SK-N-MC (cell line): ENCODE measurements at regions not wholly inside any gene's neighbourhood (a gene's known extent, or its start where the extent isn't known, plus 50 kb on each side); places are given as distances from the start of the nearest gene placed in this dataset.

Source experiments
- EZH2 ChIP-seq: fragments of 200-600 bp; sonication (generic); IDR thresholded peaks from one replicate; pipeline ENCODE4 v1.6.1; 2017; ENCODE audit warnings: antibody characterized with exemption
- FOXP2 ChIP-seq: optimal IDR thresholded peaks from 2 replicates; pipeline ENCODE3; 2011; ENCODE audit warnings: mild to moderate bottlenecking, moderate library complexity; ENCODE audit not compliant: insufficient read depth; ENCODE audit errors: extremely low read length, control extremely low read depth
- POLR2AphosphoS5 ChIP-seq: IDR thresholded peaks from 2 replicates; pipeline ENCODE4 v1.6.1; 2012; ENCODE audit warnings: mild to moderate bottlenecking, low read depth, low read length, borderline replicate concordance

DNA sequence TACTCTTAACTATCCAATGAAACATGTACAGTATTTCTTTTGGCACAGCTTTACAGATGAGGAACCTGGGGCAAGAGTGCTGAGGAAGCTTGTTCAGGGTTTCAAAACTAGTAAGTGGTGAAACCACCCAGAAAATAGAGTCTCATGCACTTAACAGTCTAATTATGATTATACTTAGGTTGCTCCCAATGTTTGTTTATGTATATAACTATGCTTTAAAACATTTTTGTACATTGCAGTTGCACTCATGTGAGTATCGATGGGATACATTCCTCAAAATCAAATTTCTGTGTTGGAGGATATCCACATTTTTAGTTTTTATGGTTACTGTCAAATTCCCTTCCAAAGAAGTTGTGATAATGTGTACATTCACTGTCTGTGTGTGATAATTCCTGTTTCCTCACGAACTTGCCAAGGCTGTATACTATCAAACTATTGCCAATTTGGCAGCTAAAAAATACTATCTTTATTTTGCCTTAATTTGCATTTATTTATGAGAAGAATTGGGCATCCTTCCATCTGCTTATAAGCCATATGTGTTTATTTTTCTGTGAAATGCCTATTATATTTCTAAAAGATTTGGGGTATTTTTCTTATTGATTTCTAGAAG is 143.9 kb upstream of the SSTR1 start:
- no peak for TF ChIP-seq EZH2
- TF ChIP-seq POLR2AphosphoS5 = no peak
- TF ChIP-seq FOXP2 = no peak
